ENCODE measurements at regions not wholly inside any gene's neighbourhood (a gene's known extent, or its start where the extent isn't known, plus 50 kb on each side); places are given as distances from the start of the nearest gene placed in this dataset.

DNA sequence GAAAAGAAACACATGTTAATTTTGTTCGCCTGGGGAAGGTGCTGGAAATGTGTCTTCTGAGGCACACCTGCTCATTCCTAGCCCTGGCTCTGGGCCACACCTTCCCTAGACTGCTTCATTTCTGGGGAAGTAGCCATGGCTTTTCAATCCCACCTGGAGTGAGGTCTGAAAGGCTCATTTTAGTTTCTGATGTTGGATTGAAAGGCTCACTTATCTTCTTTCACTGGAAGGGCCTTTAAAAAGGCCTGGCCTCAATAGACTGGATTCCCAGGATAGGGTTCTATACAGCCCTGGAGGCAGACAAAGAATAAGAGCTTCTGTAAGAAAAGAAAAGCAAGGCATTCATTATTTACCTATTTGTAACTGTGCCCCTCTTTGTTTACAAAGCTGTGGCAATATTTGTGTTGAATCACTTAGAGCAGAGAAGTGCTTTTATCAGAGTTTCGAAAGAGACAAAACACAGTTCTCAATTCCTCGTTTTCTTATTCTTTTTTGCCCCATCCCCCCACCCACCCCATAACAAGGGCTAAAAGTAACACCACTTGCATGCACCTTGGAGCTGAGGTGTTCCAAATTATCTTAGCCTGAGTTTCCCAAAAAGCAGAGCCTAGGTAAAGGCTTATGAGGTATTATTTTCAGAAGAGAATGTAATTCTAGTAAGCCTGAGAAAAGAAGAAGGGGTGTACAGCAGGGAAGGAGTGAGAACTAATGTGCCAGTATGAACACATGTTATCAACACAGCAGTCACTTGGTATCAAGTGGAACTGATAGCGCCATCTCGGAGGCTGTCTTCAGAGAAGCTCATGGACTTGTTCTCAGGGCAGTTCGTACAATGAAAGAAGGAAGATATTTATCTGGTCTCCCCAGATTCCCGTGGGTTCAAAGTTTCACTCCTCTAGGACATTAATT lies 413.1 kb downstream of the KCTD16 start:
- DNase-seq (ENCODE audit: low spot score) (no peak), ATAC-seq (no peak)
- intact Hi-C loops (cut with DNase I): no loop called here

DNA sequence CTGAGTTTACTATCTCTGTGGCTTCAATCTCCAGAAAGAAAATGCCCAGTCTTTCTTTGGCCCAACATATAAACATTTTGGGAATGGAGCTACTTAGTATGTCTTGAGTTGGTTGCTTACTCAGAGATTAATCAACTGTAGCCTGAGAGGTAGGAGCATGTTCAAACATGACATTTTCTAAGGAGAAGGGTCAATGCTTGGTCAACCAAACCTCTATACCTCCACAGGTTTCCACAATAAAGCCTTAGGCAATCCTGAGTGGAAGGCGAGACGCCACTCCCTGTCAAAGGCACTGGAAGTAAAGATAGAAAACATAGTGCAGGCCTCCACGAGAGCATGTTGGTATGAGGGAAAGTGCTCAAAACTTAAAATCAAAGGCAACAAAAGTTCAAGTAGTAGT lies 411.4 kb downstream of the KCTD16 start:
- intact Hi-C loops (cut with DNase I): no loop called here
- no peak for DNase-seq (ENCODE audit: low spot score)

DNA sequence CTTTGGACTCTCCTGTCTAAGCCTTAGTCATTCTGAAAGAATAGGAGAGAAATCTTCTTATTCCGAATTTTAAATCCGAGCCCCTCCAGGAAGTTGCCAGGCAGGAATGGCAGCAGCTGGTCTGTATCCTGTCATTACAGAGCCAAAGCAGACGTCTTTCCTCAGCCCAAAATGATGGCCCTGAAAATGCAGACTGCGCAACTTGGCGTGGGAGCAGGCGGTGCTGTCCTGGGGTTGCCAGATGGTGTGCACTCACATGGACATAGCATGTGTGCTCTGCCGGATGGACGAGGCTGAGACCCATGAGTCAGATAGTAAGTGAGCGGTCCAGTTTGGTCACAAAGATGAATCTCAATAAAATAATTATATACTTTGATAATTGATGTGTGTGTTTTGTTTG lies 410.4 kb downstream of the KCTD16 start:
- intact Hi-C loops (cut with DNase I): no loop called here
- DNase-seq (ENCODE audit: low spot score): no peak
- no peak for ATAC-seq

More for the DNA sequence above, 411.4 kb downstream of the KCTD16 start:
- ATAC-seq: no peak

DNA sequence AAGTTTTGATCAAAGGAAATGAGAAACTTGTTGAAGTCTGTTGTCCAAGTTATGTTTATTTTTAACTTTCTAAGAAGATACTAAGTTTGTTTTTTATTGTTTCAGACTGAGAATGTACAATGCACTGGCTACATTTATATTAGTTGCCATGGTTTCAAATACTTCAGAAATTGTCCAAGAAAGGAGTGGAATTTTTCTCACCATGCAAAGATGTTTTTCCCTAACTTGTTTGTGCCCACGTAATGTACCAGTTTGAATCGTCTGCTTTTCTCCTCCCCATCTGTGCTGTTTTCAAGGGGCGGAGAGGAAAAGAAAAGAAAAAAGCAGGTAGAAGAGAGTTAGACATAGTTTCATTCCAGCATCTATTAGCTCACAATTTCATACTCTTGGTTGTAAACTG lies 407.0 kb downstream of the KCTD16 start:
- intact Hi-C loops (cut with DNase I): no loop called here
- DNase-seq (ENCODE audit: low spot score): no peak
- no peak for ATAC-seq

DNA sequence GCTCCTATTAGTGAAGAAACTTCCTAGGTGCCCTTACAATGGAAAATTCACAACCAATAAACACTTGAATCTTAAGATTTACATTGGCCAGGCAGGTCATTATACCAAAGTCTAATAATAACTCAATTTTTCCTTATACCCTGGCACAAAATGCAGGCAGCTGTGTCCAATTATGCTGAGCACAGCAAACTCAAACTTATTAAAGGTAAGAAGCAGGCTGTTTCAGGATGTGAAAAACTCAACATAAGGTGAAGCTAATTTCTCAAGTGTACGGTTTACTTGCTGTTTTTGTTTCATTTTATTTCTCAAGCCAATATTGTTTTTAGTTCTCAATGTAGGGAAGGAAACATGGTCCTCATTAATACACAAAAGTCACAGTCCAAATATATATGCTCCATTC lies 405.1 kb downstream of the KCTD16 start:
- intact Hi-C loops (cut with DNase I): no loop called here
- DNase-seq (ENCODE audit: low spot score) (no peak), ATAC-seq (no peak)

DNA sequence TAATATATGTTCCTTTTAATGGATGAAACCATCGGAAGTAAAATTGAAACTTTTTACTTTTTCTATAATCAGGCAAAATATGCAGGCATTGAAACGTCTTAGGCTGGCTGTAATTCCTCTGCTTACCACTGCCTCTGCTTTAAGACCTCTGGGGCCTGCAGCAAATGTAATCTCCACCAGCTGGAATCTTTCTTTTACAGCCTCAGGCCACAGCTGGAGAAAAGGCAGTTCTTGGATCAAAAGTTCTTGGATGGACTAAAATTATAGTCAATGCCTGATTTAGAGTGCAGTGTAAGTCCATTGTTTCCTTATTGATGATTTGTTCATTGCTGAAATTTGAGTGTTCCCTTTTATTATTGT lies 396.7 kb downstream of the KCTD16 start:
- intact Hi-C loops (cut with DNase I): no loop called here
- DNase-seq (ENCODE audit: low spot score): no peak
- ATAC-seq: no peak

DNA sequence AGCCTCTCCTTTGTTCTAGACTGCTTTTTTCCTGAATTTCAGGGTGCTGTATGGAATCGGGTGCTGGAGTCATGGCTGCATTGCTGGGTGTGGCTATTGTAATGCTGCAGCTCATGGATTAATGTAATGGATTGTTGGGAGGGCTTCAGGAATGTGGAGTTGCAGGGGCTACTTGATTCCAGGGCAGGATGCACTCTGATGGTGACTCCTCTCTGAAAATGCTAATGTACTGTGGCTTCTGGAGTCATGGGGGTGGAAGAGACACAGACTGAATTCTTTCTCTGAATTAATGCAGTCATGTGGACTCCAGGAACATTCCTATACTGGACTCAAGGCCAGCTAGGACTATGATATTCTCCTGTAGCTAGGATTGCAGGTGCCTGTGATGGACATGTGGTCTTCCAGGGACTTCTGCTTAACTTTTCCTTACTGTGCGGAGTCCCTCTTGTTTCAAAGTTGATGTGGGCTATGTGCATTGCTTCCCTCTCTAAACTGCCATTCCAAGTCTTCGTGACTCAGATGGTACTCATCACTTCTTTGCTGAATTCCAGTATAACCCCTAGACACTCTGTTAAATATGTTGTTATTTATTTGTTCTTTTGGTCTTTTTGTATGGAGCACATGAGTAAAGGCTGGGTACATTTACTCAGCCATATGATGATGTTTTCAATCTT lies 396.2 kb downstream of the KCTD16 start:
- DNase-seq (ENCODE audit: low spot score): no peak
- intact Hi-C loops (cut with DNase I): no loop called here
- ATAC-seq: no peak

DNA sequence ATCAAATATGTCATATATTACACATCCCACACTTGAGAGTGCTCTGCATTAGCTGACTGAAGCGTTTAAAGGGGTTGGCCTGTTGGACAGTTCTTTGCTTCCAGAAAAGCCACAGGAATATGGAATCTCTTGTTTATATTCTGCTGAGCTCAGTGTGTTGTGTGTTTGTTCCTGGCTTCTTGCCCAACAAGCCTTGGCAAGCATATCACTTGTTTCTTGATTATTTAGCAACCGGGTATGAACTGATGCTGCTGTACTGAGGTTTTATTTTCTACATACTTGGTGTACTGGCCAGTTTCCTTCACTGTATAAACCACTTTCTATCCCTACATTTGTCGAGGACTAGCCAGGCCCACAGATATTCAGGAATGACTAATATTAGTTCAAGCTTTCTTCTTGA lies 378.9 kb downstream of the KCTD16 start:
- DNase-seq (ENCODE audit: low spot score): peak; percentile 59
- ATAC-seq: peak; percentile 67
- intact Hi-C loops (cut with DNase I): no loop called here

DNA sequence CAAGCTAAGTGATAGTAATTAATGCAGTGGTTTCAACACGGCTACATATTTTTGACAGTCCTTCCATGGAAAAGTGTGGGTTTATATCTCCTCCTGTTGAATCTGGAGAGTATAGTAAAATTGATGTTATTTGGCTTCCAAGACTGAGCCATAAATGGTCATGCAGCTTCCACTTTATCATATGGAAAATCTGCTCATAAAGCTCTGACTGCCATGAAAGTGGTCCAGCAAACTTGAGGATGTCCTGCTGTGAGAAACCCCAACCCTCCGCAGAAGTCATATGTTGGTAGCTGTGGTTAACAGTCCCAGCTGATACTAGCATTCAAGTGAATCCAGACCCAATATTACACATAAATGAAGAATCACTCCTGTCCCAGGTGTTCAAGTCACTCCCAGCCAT lies 378.3 kb downstream of the KCTD16 start:
- ATAC-seq (no peak), DNase-seq (ENCODE audit: low spot score) (no peak)
- intact Hi-C loops (cut with DNase I): no loop called here

DNA sequence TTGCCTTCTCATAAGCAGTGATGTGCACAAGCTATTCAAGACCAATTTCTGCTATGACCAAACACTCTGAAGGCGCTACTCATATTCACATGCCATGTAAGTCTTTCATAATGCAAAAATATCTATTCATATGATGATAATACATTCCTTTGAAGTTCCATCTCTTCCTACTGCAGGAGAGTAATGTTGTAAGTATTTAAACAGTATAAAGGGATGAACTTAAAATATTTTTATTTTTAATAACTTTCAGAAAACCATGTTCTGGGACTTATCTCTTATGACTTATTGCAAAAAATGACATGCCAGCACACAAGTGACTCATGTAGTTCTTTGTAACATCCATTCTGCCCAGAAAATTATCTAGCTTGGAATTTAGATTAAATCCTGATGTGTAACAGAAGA lies 376.4 kb downstream of the KCTD16 start:
- intact Hi-C loops (cut with DNase I): no loop called here
- no peak for ATAC-seq
- no peak for DNase-seq (ENCODE audit: low spot score)

DNA sequence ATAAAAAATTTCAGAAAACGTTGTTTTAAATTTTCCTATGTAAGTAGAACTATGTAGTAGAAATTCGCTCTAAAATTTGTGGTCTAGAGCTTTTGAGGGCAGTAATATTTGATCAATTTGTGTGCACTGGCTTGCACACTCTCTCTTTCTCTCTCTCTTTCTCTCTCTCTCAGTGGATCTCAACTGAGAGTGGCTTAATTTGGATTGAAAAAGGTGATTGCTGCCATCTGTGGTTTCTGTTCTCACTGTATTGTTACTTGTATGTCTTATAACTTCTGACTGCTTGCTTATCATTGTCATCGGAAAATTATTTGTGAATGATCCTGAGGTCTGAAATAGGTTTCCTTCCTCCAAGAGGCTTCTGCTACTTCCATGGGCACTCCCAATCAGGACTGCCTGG lies 368.2 kb downstream of the KCTD16 start:
- ATAC-seq (no peak), DNase-seq (ENCODE audit: low spot score) (no peak)
- intact Hi-C loops (cut with DNase I): no loop called here

All from sciatic nerve (tissue), 2 donors.